Transverse colon (tissue), 4 donors: ENCODE measurements at regions not wholly inside any gene's neighbourhood (a gene's known extent, or its start where the extent isn't known, plus 50 kb on each side); places are given as distances from the start of the nearest gene placed in this dataset.

Experiments
- DNase-seq: peaks from one replicate; pipeline ENCODE4 v3.0.0-alpha.2; 2019
- H3K27ac ChIP-seq, 4 donors: fragments of 200-600 bp; sonication (generic); 2 replicates each; pipeline ENCODE4 v1.5.1; 2016 to 2018; ENCODE audit warnings: inconsistent platforms in 4 of 4
- H3K27me3 ChIP-seq: fragments of 200-600 bp; sonication (generic); 2 replicates; pipeline ENCODE4 v1.5.1; 2017; ENCODE audit warnings: inconsistent platforms
- H3K36me3 ChIP-seq, 4 donors: fragments of 200-600 bp; sonication (generic); 2 replicates each; pipeline ENCODE4 v1.5.1; 2017 to 2019; ENCODE audit warnings: inconsistent platforms in 4 of 4
- H3K4me1 ChIP-seq, 4 donors: fragments of 200-600 bp; sonication (generic); 2 replicates each; pipeline ENCODE4 v1.5.1; 2017 to 2020; ENCODE audit warnings: inconsistent platforms in 4 of 4
- H3K4me3 ChIP-seq, 4 donors: fragments of 200-600 bp; sonication (generic); 1 replicate in 1 of 4; 2 replicates in 3 of 4; pipeline versions ENCODE4 v1.5.1 to v1.6.1; 2017 to 2019; ENCODE audit warnings: inconsistent platforms in 4 of 4
- H3K9me3 ChIP-seq, 2 donors: fragments of 200-600 bp; sonication (generic); 2 replicates each; pipeline ENCODE4 v1.5.1; 2017 to 2019; ENCODE audit warnings: inconsistent platforms in 2 of 2
- CTCF ChIP-seq, 5 experiments: fragments of 200-600 bp in 3 of 5; fragments of 450-650 bp in 2 of 5; sonication (generic) in 3 of 5; IDR thresholded peaks; 1 replicate in 2 of 5; 2 replicates in 3 of 5; pipeline ENCODE4 v1.5.1; 2016 to 2017; ENCODE audit warnings: antibody characterized with exemption in 5 of 5, inconsistent platforms in 3 of 5, mild to moderate bottlenecking in 2 of 5, moderate library complexity in 1 of 5
- EP300 ChIP-seq: sonication (generic); formaldehyde crosslinking; IDR thresholded peaks from one replicate; pipeline ENCODE4 v1.6.1; 2017; ENCODE audit warnings: antibody characterized with exemption, low read depth
- POLR2A ChIP-seq: fragments of 450-650 bp; IDR thresholded peaks from one replicate; pipeline ENCODE4 v1.6.1; 2016; ENCODE audit warnings: antibody characterized with exemption, mild to moderate bottlenecking, moderate library complexity
- POLR2AphosphoS5 ChIP-seq, 3 donors: sonication (generic); formaldehyde crosslinking; IDR thresholded peaks; one replicate each; pipeline ENCODE4 v1.6.1; 2016; ENCODE audit warnings: antibody characterized with exemption in 3 of 3
- WGBS, 2 donors: methylation state at CpG; one replicate each; pipeline ENCODE4 v1.1.5; 2018; ENCODE audit warnings: low coverage in 1 of 2; 5-methylcytosine and 5-hydroxymethylcytosine counted together
- in situ Hi-C, 4 donors: fragments of 200-750 bp; cut with MboI; loops; one replicate each; pipeline versions ENCODE4 v1.15.0 to v1.15.1; 2017; ENCODE audit warnings: low sequenced_read_pairs in 3 of 4, low pct_ligation_motif_present in 1 of 4, low pct_unique_long_range_greater_than_20kb in 1 of 4
- intact Hi-C: fragments of 100-400 bp; cut with DNase I; formaldehyde crosslinking; loops from one replicate; pipeline ENCODE4 v1.15.1; 2023; ENCODE audit warnings: low total_unique reads

GRCh38 chr2:35365859-35366258 lies 989.7 kb upstream of the CRIM1 start:
- H3K4me1 ChIP-seq = no peaks in the 10 kb centered on the region
- in situ Hi-C loops (no loop called here), intact Hi-C loops (no loop called here)
- H3K4me3 ChIP-seq = no peak overlapping the region
- H3K36me3 ChIP-seq = no peaks in the 10 kb centered on the region
- WGBS, 2 donors = 36 to 57% methylated on average over 2 of the region's 2 CpGs
- H3K27ac ChIP-seq = no peak overlapping the region
- no peaks in the 10 kb centered on the region for H3K27me3 ChIP-seq
- DNase-seq = no peak
- H3K9me3 ChIP-seq = no peaks in the 10 kb centered on the region
- no peak for TF ChIP-seq EP300
- TF ChIP-seq POLR2AphosphoS5 (IDR thresholded peaks at IDR 0.05) = no peak
- no peak for TF ChIP-seq CTCF (IDR thresholded peaks at IDR 0.05)
- TF ChIP-seq POLR2A = no peak

- DNase-seq = no peak
- H3K36me3 ChIP-seq = no peaks in the 10 kb centered on the region
- intact Hi-C loops = no loop called here
- WGBS, 2 donors = 53% methylated on average over 4 of the region's 4 CpGs; no CpG with 5 or more reads in 1 of the 2 donors
- H3K27me3 ChIP-seq = no peaks in the 10 kb centered on the region
- no peaks in the 10 kb centered on the region for H3K9me3 ChIP-seq
- no peak overlapping the region for H3K4me3 ChIP-seq
- H3K4me1 ChIP-seq = no peaks in the 10 kb centered on the region
- no peak for TF ChIP-seq POLR2A
- no peak for TF ChIP-seq CTCF (IDR thresholded peaks at IDR 0.05)
- TF ChIP-seq EP300 = no peak
- no peak for TF ChIP-seq POLR2AphosphoS5 (IDR thresholded peaks at IDR 0.05)
- in situ Hi-C loops = no loop called here
- H3K27ac ChIP-seq = no peak overlapping the region
Measured at GRCh38 chr2:35356332-35356731, 999.2 kb upstream of the CRIM1 start.

DNA sequence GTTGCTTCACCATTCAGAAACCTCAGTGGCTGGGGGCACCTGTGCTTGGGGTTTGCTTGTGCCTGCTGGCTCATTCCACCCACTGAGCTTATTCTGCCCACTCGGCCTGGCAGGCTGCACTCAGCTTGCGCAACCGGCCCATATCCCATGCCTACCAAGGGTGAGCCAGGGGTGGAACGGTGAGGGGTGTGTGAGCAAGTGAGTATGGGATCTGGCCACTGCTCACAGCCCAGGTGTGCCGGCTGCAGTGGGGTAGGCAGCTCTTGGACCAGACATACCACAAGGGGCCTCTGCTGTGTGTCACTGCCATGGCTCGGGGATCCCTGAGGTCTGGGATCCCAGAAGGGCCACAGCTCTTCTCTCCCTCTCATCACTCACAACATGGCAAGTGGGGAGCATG lies 1000.5 kb upstream of the CRIM1 start:
- no peak for DNase-seq
- no peaks in the 10 kb centered on the region for H3K9me3 ChIP-seq
- H3K36me3 ChIP-seq = no peaks in the 10 kb centered on the region
- no peak for TF ChIP-seq POLR2AphosphoS5 (IDR thresholded peaks at IDR 0.05)
- TF ChIP-seq POLR2A = no peak
- no peak for TF ChIP-seq CTCF (IDR thresholded peaks at IDR 0.05)
- no peak for TF ChIP-seq EP300
- intact Hi-C loops (no loop called here), in situ Hi-C loops (no loop called here)
- H3K27me3 ChIP-seq = no peaks in the 10 kb centered on the region
- WGBS, 2 donors = 80 to 95% methylated on average over 1 to 6 of the region's 6 CpGs
- H3K4me3 ChIP-seq = no peak overlapping the region
- no peak overlapping the region for H3K27ac ChIP-seq
- no peaks in the 10 kb centered on the region for H3K4me1 ChIP-seq

DNA sequence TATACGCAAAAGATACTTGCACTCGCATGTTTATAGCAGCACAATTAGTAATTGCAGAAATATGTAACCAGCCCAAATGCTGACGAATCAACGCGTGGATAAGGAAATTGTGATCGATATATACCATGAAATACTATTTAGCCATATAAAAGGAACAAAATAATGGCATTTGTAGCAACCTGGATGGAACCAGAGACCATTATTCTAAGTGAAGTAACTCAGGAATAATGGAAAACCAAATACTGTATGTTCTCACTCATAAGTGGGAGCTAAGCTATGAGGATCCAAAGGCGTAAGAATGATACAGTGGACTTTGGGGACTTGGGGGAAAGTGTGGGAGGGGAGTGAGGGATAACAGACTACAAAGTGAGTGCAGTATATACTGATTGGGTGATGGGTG lies 1008.0 kb upstream of the CRIM1 start:
- intact Hi-C loops = no loop called here
- H3K4me3 ChIP-seq = no peak overlapping the region
- TF ChIP-seq EP300 = no peak
- TF ChIP-seq POLR2AphosphoS5 (IDR thresholded peaks at IDR 0.05) = no peak
- TF ChIP-seq CTCF (IDR thresholded peaks at IDR 0.05) = no peak
- TF ChIP-seq POLR2A = no peak
- DNase-seq = no peak
- in situ Hi-C loops = no loop called here
- 62 to 87% methylated on average over 5 to 7 of the region's 7 CpGs for WGBS, 2 donors
- H3K36me3 ChIP-seq = no peaks in the 10 kb centered on the region
- H3K9me3 ChIP-seq = no peaks in the 10 kb centered on the region
- H3K27ac ChIP-seq = no peak overlapping the region
- no peaks in the 10 kb centered on the region for H3K27me3 ChIP-seq
- no peaks in the 10 kb centered on the region for H3K4me1 ChIP-seq
